H1 (cell line): ENCODE measurements at regions not wholly inside any gene's neighbourhood (a gene's known extent, or its start where the extent isn't known, plus 50 kb on each side); places are given as distances from the start of the nearest gene placed in this dataset.

ENCODE experiments used
- EP300 ChIP-seq, 2 experiments: IDR thresholded peaks; 1 replicate in 1 of 2; 2 replicates in 1 of 2; pipeline ENCODE4 v1.6.1; 2011 to 2012; ENCODE audit warnings: low read depth in 2 of 2, low read length in 2 of 2, mild to moderate bottlenecking in 2 of 2, borderline replicate concordance in 1 of 2, inconsistent platforms in 1 of 2, moderate library complexity in 1 of 2
- JUND ChIP-seq: IDR thresholded peaks from 2 replicates; pipeline ENCODE4 v1.6.1; 2011; ENCODE audit warnings: mild to moderate bottlenecking, improper control_type of control experiment, low read length

DNA sequence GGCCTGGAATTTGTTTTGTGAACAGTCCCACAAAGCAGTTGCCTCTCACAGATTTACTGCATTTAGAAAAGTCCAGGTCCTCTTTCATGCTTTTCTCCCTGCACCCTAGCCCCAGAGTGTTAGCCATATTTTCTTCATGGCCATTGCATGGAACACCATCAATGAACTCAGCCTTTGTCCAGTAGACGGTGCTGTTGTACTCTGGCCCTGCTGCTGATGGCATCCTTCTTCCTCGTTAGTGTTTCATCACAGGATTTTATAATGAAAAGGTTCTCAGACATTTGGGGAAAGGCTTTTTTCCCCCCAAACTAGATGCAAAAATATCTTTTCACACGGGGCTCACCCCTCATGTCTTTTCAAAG lies 93.0 kb upstream of the SLC25A13 start (continued):
- no peak for TF ChIP-seq JUND
- TF ChIP-seq EP300 (IDR thresholded peaks at IDR 0.05; ENCODE audit: borderline replicate concordance in 1 of 2, low read depth in 2 of 2, low read length in 2 of 2) = no peak
